ENCODE measurements at regions not wholly inside any gene's neighbourhood (a gene's known extent, or its start where the extent isn't known, plus 50 kb on each side); places are given as distances from the start of the nearest gene placed in this dataset.

DNA sequence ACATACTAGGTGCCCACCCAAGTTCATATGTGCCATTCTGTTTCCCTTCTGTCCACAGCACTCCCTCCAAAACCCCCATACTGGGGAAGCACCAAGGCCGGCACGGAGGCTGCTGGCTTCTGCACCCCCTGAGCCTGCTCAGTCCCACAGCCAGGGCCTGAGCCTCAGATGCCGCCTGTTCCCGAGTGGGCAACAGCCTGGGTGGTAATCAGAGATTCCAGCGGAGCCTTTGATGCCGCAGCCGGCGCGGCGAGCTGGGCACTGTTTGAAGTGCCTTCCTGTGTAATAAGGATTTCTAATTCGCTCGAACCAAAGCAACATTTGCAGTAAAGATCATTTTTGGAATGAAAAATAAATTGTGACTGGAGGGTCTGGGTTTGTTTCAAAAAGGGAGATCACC, 460.3 kb downstream of the SOX6 start:
- Histone ChIP-seq H3K4me1 (replicated peaks in 1 of 2; ENCODE audit: control insufficient read depth in 2 of 2, insufficient read depth in 2 of 2, low read length in 2 of 2) (peaks cover 4 to 12% of the 10 kb centered on the region in 2 experiments; a peak in 4 of 5 replicates), H3K36me3 (ENCODE audit: control insufficient read depth, insufficient read depth, low read length) (no peaks in the 10 kb centered on the region), H3K27me3 (ENCODE audit: control insufficient read depth in 2 of 2, insufficient read depth in 2 of 2, low read length in 2 of 2) (peaks cover 0 to 16% of the 10 kb centered on the region in 2 experiments; a peak in 3 of 5 replicates), H3K9me1 (ENCODE audit: control insufficient read depth, insufficient read depth, low read length) (no peaks in the 10 kb centered on the region), H4K20me1 (replicated peaks; ENCODE audit: control insufficient read depth, insufficient read depth, low read length) (no peaks in the 10 kb centered on the region), H3K4me2 (ENCODE audit: insufficient read depth, low read length) (no peak overlapping the region), H3K79me2 (ENCODE audit: control insufficient read depth, insufficient read depth, low read length) (no peaks in the 10 kb centered on the region), H3K27ac (ENCODE audit: extremely low read depth, low read depth, low read length) (no peak overlapping the region), H3K9ac (ENCODE audit: insufficient read depth in 1 of 2, low read depth in 2 of 2, low read length in 2 of 2) (no peak overlapping the region), H2AFZ (ENCODE audit: low read depth, low read length) (no peak overlapping the region), H3K4me3 (no peak overlapping the region), H3K9me3 (replicated peaks; ENCODE audit: control insufficient read depth, insufficient read depth, low read depth, low read length) (no peaks in the 10 kb centered on the region)
- CTCF ChIA-PET (ENCODE audit: low intra/inter-chr PET ratio), result no interaction called here
- no peak for FAIRE-seq
- no peak for TF ChIP-seq HSF4 (CRISPR knock-in tag; IDR thresholded peaks at IDR 0.05; ENCODE audit: borderline replicate concordance)
- no peak for TF ChIP-seq HNRNPL (IDR thresholded peaks at IDR 0.05; ENCODE audit: low read depth, low read length)
- TF ChIP-seq CBX3 (IDR thresholded peaks at IDR 0.05; ENCODE audit: borderline replicate concordance in 1 of 2, low read length in 2 of 2), result no peak
- in situ Hi-C loops (cut with MboI) (no loop called here), intact Hi-C loops (cut with micrococcal nuclease) (no loop called here)
- no peak for ATAC-seq
- POLR2A ChIA-PET, result interaction anchor here (1.3 kb wide), 1 partner anchor 17 kb away, joined by 4 read pairs; no protein-coding TSS in a partner anchor
- BruUV-seq (replicated peaks), result no TSS peak
- 58% methylated on average over 12 of the region's 12 CpGs for WGBS (ENCODE audit: insufficient coverage, low coverage, missing lambda C conversion rate)
- DNase-seq (ENCODE audit: extremely low read depth in 1 of 4, low spot score in 3 of 4), result no peak

DNA sequence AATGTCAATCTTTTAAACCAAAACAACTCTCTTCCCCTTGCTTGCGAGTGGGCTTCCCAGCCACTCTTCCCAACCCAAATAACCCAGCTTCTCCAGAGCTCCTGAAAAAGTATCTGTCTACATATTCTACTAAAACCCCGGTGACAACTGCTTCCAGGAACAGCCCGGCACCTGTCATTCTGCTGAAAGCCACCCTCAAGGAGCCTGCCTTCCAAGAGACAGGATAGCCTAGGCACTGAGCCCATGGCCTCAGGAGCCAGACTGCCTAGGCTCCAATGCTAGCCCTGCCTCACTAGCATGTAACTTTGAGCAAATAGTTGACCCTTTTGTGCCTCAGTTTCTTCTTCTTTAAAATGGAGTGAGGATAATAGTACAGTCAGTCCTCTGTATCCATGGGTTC, 459.8 kb downstream of the SOX6 start:
- Histone ChIP-seq H3K4me3 (no peak overlapping the region), H3K27ac (ENCODE audit: extremely low read depth, low read depth, low read length) (no peak overlapping the region), H3K27me3 (ENCODE audit: control insufficient read depth in 2 of 2, insufficient read depth in 2 of 2, low read length in 2 of 2) (peaks cover 0 to 16% of the 10 kb centered on the region in 2 experiments; a peak in 3 of 5 replicates), H3K9me3 (replicated peaks; ENCODE audit: control insufficient read depth, insufficient read depth, low read depth, low read length) (no peaks in the 10 kb centered on the region), H3K9ac (ENCODE audit: insufficient read depth in 1 of 2, low read depth in 2 of 2, low read length in 2 of 2) (no peak overlapping the region), H3K79me2 (ENCODE audit: control insufficient read depth, insufficient read depth, low read length) (no peaks in the 10 kb centered on the region), H2AFZ (ENCODE audit: low read depth, low read length) (no peak overlapping the region), H3K4me1 (replicated peaks in 1 of 2; ENCODE audit: control insufficient read depth in 2 of 2, insufficient read depth in 2 of 2, low read length in 2 of 2) (peaks cover 5 to 14% of the 10 kb centered on the region in 2 experiments; a peak in 4 of 5 replicates), H3K9me1 (ENCODE audit: control insufficient read depth, insufficient read depth, low read length) (no peaks in the 10 kb centered on the region), H4K20me1 (replicated peaks; ENCODE audit: control insufficient read depth, insufficient read depth, low read length) (no peaks in the 10 kb centered on the region), H3K36me3 (ENCODE audit: control insufficient read depth, insufficient read depth, low read length) (no peaks in the 10 kb centered on the region), H3K4me2 (ENCODE audit: insufficient read depth, low read length) (no peak overlapping the region)
- FAIRE-seq (no peak), DNase-seq (ENCODE audit: extremely low read depth in 1 of 4, low spot score in 3 of 4) (no peak), ATAC-seq (no peak)
- no TSS peak for BruUV-seq (replicated peaks)
- POLR2A ChIA-PET, result no interaction called here
- TF ChIP-seq DNMT1 (IDR thresholded peaks at IDR 0.05) (no peak), SMAD2 (IDR thresholded peaks at IDR 0.05; ENCODE audit: low read depth, low read length) (no peak), RFX5 (IDR thresholded peaks at IDR 0.05; ENCODE audit: low read depth, low read length) (no peak), LARP7 (IDR thresholded peaks at IDR 0.05) (no peak), SNRNP70 (optimal IDR thresholded peaks at IDR 0.05; ENCODE audit: low read depth, low read length) (no peak), ZNF316 (IDR thresholded peaks at IDR 0.05) (no peak), BCOR (IDR thresholded peaks at IDR 0.05) (no peak), POU5F1 (IDR thresholded peaks at IDR 0.05; ENCODE audit: borderline replicate concordance, low read depth, low read length, partially characterized antibody) (no peak), SAP30 (IDR thresholded peaks at IDR 0.05; ENCODE audit: borderline replicate concordance, insufficient read depth, low read depth, low read length, poor library complexity, severe bottlenecking) (no peak), NR2F6 (CRISPR knock-in tag; IDR thresholded peaks at IDR 0.05) (no peak), HNRNPL (IDR thresholded peaks at IDR 0.05; ENCODE audit: low read depth, low read length) (no peak), NCOA2 (IDR thresholded peaks at IDR 0.05; ENCODE audit: partially characterized antibody in 2 of 2) (no peak)
- TF ChIP-seq, protein P1, sequence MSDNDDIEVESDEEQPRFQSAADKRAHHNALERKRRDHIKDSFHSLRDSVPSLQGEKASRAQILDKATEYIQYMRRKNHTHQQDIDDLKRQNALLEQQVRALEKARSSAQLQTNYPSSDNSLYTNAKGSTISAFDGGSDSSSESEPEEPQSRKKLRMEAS (CRISPR knock-in tag; IDR thresholded peaks at IDR 0.05), result no peak
- TF ChIP-seq, protein P2, sequence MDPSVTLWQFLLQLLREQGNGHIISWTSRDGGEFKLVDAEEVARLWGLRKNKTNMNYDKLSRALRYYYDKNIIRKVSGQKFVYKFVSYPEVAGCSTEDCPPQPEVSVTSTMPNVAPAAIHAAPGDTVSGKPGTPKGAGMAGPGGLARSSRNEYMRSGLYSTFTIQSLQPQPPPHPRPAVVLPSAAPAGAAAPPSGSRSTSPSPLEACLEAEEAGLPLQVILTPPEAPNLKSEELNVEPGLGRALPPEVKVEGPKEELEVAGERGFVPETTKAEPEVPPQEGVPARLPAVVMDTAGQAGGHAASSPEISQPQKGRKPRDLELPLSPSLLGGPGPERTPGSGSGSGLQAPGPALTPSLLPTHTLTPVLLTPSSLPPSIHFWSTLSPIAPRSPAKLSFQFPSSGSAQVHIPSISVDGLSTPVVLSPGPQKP (CRISPR knock-in tag; IDR thresholded peaks at IDR 0.05), result no peak
- intact Hi-C loops (cut with micrococcal nuclease) (no loop called here), in situ Hi-C loops (cut with MboI) (no loop called here)
- 17% methylated on average over 3 of the region's 3 CpGs for WGBS (ENCODE audit: insufficient coverage, low coverage, missing lambda C conversion rate)
- CTCF ChIA-PET (ENCODE audit: low intra/inter-chr PET ratio), result no interaction called here
